GM12878 (cell line): ENCODE measurements at regions not wholly inside any gene's neighbourhood (a gene's known extent, or its start where the extent isn't known, plus 50 kb on each side); places are given as distances from the start of the nearest gene placed in this dataset.

Experiments
- HCFC1 ChIP-seq: fragments of 150-350 bp; IDR thresholded peaks from 2 replicates; pipeline ENCODE4 v1.6.1; 2014; ENCODE audit warnings: low read length
- TF ChIP-seq, protein P1 (sequence below), 3 experiments: IDR thresholded peaks in 2 of 3; conservative IDR thresholded peaks in 1 of 3; 2 replicates each; pipeline ENCODE4 v1.5.1; 2011; ENCODE audit warnings: low read depth in 3 of 3, low read length in 3 of 3, mild to moderate bottlenecking in 3 of 3, control low read depth in 2 of 3, moderate library complexity in 2 of 3, inconsistent platforms in 1 of 3, mixed read lengths in 1 of 3; ENCODE audit not compliant: control insufficient read depth in 2 of 3, insufficient read depth in 1 of 3; ENCODE audit errors: extremely low read depth in 1 of 3

DNA sequence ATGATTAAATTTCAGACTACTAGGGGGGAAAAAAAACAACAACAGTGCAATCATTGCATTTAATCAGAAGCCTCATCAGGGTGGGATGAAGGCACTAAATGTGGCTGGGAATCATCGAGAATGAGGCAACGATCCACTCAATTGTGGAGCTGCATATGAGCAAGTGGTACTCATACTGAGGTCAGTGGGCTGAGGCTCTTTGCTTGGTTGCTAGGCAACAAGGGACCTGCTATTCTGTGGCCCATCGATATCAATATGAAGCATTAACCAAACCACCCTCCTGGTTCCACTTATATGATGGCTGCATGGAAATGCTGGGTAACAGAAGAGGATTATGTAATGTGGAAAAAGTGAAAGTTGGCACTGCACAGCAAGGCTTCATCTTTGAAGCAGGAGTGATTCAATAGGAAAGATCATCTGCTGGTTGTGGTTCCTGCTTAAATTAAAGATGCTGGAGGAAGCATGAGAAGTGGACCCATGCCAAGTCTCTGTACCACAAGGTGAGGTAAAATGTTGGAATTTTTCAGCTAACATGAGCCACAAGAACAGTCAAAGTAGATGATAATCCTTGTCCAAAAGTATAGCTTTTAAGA lies 159.8 kb upstream of the HMHB1 start:
- TF ChIP-seq, protein P1, sequence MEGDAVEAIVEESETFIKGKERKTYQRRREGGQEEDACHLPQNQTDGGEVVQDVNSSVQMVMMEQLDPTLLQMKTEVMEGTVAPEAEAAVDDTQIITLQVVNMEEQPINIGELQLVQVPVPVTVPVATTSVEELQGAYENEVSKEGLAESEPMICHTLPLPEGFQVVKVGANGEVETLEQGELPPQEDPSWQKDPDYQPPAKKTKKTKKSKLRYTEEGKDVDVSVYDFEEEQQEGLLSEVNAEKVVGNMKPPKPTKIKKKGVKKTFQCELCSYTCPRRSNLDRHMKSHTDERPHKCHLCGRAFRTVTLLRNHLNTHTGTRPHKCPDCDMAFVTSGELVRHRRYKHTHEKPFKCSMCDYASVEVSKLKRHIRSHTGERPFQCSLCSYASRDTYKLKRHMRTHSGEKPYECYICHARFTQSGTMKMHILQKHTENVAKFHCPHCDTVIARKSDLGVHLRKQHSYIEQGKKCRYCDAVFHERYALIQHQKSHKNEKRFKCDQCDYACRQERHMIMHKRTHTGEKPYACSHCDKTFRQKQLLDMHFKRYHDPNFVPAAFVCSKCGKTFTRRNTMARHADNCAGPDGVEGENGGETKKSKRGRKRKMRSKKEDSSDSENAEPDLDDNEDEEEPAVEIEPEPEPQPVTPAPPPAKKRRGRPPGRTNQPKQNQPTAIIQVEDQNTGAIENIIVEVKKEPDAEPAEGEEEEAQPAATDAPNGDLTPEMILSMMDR (IDR thresholded peaks at IDR 0.05 in 2 of 3, conservative IDR thresholded peaks at IDR 0.05 in 1 of 3; ENCODE audit: control insufficient read depth in 2 of 3, extremely low read depth in 1 of 3, insufficient read depth in 1 of 3, low read depth in 3 of 3, low read length in 3 of 3), result no peak
- TF ChIP-seq HCFC1, result no peak
